C4-2B (cell line): ENCODE measurements at regions not wholly inside any gene's neighbourhood (a gene's known extent, or its start where the extent isn't known, plus 50 kb on each side); places are given as distances from the start of the nearest gene placed in this dataset.
"Not testable (repeated sequence)": the region's sequence is repeated elsewhere in the genome, so short reads cannot be mapped to it uniquely, and the experiment has no call there.

Experiments
- H3K27ac ChIP-seq: fragments of 450-650 bp; 2 replicates; pipeline ENCODE4 v1.5.1; 2017
- CTCF ChIP-seq: fragments of 450-650 bp; conservative IDR thresholded peaks from 2 replicates; pipeline ENCODE4 v1.5.1; 2017; ENCODE audit warnings: mild to moderate bottlenecking
- ZFX ChIP-seq: fragments of 450-650 bp; IDR thresholded peaks from 2 replicates; pipeline ENCODE4 v1.6.1; 2017

- TF ChIP-seq ZFX (no peak), CTCF (no peak)
- H3K27ac ChIP-seq, result no peak overlapping the region
These were observed 57.2 kb downstream of the BMP15 start for GRCh38 chrX:50967736-50968135.

- not testable (repeated sequence) for H3K27ac ChIP-seq
These were observed 58.5 kb downstream of the BMP15 start for GRCh38 chrX:50968871-50969635.

GRCh38 chrX:50971395-50971794 lies 60.9 kb downstream of the BMP15 start:
- no peak for TF ChIP-seq CTCF
- no peak for TF ChIP-seq ZFX

GRCh38 chrX:50973199-50973598 lies 62.7 kb downstream of the BMP15 start:
- no peak overlapping the region for H3K27ac ChIP-seq
- TF ChIP-seq CTCF (no peak), ZFX (no peak)

More at GRCh38 chrX:50971395-50971794, 60.9 kb downstream of the BMP15 start:
- H3K27ac ChIP-seq, result no peak overlapping the region

- TF ChIP-seq ZFX (no peak), CTCF (peak; percentile 13; the same call in 1 of the 2 replicates)
- H3K27ac ChIP-seq, result no peak overlapping the region
These were observed 68.6 kb downstream of the BMP15 start for GRCh38 chrX:50978920-50979682.

GRCh38 chrX:50980251-50980650 lies 69.7 kb downstream of the BMP15 start:
- H3K27ac ChIP-seq, result no peak overlapping the region
- no peak for TF ChIP-seq CTCF
- no peak for TF ChIP-seq ZFX

GRCh38 chrX:50988649-50989048 lies 78.1 kb downstream of the BMP15 start:
- no peak overlapping the region for H3K27ac ChIP-seq
- TF ChIP-seq ZFX (no peak), CTCF (peak; percentile 64)
